Smooth muscle cell (in vitro differentiated cells): ENCODE measurements at regions not wholly inside any gene's neighbourhood (a gene's known extent, or its start where the extent isn't known, plus 50 kb on each side); places are given as distances from the start of the nearest gene placed in this dataset.

Experiments used
- DNase-seq: peaks from one replicate; lab custom pipeline; 2025; ENCODE audit not compliant: unreplicated experiment; lab: John Stamatoyannopoulos, UW
- H2AFZ ChIP-seq: fragments of 200-600 bp; sonication (generic); 2 replicates; pipeline ENCODE4 v1.6.0; 2016; ENCODE audit warnings: antibody characterized with exemption, low read depth, mild to moderate bottlenecking
- H3F3A ChIP-seq: fragments of 200-600 bp; sonication (generic); 2 replicates; pipeline ENCODE4 v1.6.0; 2017; ENCODE audit warnings: antibody characterized with exemption, low read depth
- H3K27ac ChIP-seq: fragments of 200-600 bp; sonication (generic); 2 replicates; pipeline ENCODE4 v1.5.1; 2016; ENCODE audit warnings: low read depth, mild to moderate bottlenecking
- H3K27me3 ChIP-seq: fragments of 200-600 bp; sonication (generic); 2 replicates; pipeline ENCODE4 v1.6.1; 2016; ENCODE audit warnings: low read depth, mild to moderate bottlenecking
- H3K36me3 ChIP-seq: fragments of 200-600 bp; sonication (generic); 2 replicates; pipeline ENCODE4 v1.5.1; 2016; ENCODE audit warnings: low read depth
- H3K4me1 ChIP-seq: fragments of 200-600 bp; sonication (generic); 2 replicates; pipeline ENCODE4 v1.5.1; 2016; ENCODE audit warnings: low read depth
- H3K4me2 ChIP-seq: fragments of 200-600 bp; sonication (generic); 2 replicates; pipeline ENCODE4 v1.6.0; 2016; ENCODE audit warnings: mild to moderate bottlenecking
- H3K4me3 ChIP-seq: fragments of 200-600 bp; sonication (generic); 2 replicates; pipeline ENCODE4 v1.5.1; 2016; ENCODE audit warnings: mild to moderate bottlenecking
- H3K79me2 ChIP-seq: fragments of 200-600 bp; sonication (generic); 2 replicates; pipeline ENCODE4 v1.6.0; 2016; ENCODE audit warnings: low read depth, mild to moderate bottlenecking
- H3K9ac ChIP-seq: fragments of 200-600 bp; sonication (generic); 2 replicates; pipeline ENCODE4 v1.6.0; 2016; ENCODE audit warnings: low read depth
- H3K9me3 ChIP-seq: fragments of 200-600 bp; sonication (generic); replicated peaks from 2 replicates; pipeline ENCODE4 v1.5.1; 2016; ENCODE audit warnings: low read depth
- H4K20me1 ChIP-seq: fragments of 200-600 bp; sonication (generic); 2 replicates; pipeline ENCODE4 v1.6.0; 2016; ENCODE audit warnings: low read depth
- CTCF ChIP-seq: fragments of 200-600 bp; sonication (generic); IDR thresholded peaks from 2 replicates; pipeline ENCODE4 v1.5.1; 2017; ENCODE audit warnings: borderline replicate concordance, mild to moderate bottlenecking, antibody characterized with exemption; ENCODE audit not compliant: insufficient read depth, poor library complexity, severe bottlenecking
- WGBS: methylation state at CpG from one replicate; pipeline ENCODE4 v1.1.7; 2016; ENCODE audit warnings: low lambda C conversion rate; 5-methylcytosine and 5-hydroxymethylcytosine counted together

- Histone ChIP-seq H3K27me3 (no peaks in the 10 kb centered on the region), H3K9ac (no peak overlapping the region), H3K4me1 (no peaks in the 10 kb centered on the region), H4K20me1 (no peaks in the 10 kb centered on the region), H3K9me3 (no peaks in the 10 kb centered on the region), H3K79me2 (no peaks in the 10 kb centered on the region), H3K27ac (no peak overlapping the region), H3F3A (no peaks in the 10 kb centered on the region), H2AFZ (no peak overlapping the region), H3K36me3 (no peaks in the 10 kb centered on the region), H3K4me3 (no peak overlapping the region), H3K4me2 (no peak overlapping the region)
- WGBS = 84% methylated on average over 2 of the region's 2 CpGs
- TF ChIP-seq CTCF = no peak
- no peak for DNase-seq
Observed at GRCh38 chr5:67493676-67494075, 297.1 kb upstream of the CD180 start.

GRCh38 chr5:67490543-67491321 lies 294.1 kb upstream of the CD180 start:
- H2AFZ ChIP-seq = no peak overlapping the region
- H3K79me2 ChIP-seq = no peaks in the 10 kb centered on the region
- H3K4me1 ChIP-seq = no peaks in the 10 kb centered on the region
- H3K9ac ChIP-seq = no peak overlapping the region
- no peaks in the 10 kb centered on the region for H3K9me3 ChIP-seq
- no peaks in the 10 kb centered on the region for H4K20me1 ChIP-seq
- no peaks in the 10 kb centered on the region for H3F3A ChIP-seq
- no peaks in the 10 kb centered on the region for H3K36me3 ChIP-seq
- 86% methylated on average over 8 of the region's 8 CpGs for WGBS
- no peak for DNase-seq
- no peak overlapping the region for H3K4me3 ChIP-seq
- no peak for TF ChIP-seq CTCF
- H3K4me2 ChIP-seq = no peak overlapping the region
- H3K27ac ChIP-seq = no peak overlapping the region
- no peaks in the 10 kb centered on the region for H3K27me3 ChIP-seq

GRCh38 chr5:67488885-67489284 lies 292.3 kb upstream of the CD180 start:
- no peak for TF ChIP-seq CTCF
- Histone ChIP-seq H3K4me1 (no peaks in the 10 kb centered on the region), H3F3A (no peaks in the 10 kb centered on the region), H3K9ac (no peak overlapping the region), H3K4me3 (no peak overlapping the region), H3K4me2 (no peak overlapping the region), H3K79me2 (no peaks in the 10 kb centered on the region), H4K20me1 (no peaks in the 10 kb centered on the region), H3K27ac (no peak overlapping the region), H3K9me3 (no peaks in the 10 kb centered on the region), H3K36me3 (no peaks in the 10 kb centered on the region), H3K27me3 (no peaks in the 10 kb centered on the region), H2AFZ (no peak overlapping the region)
- no peak for DNase-seq
- WGBS = over 99% methylated on average over 4 of the region's 4 CpGs

GRCh38 chr5:67487862-67488261 lies 291.3 kb upstream of the CD180 start:
- no peaks in the 10 kb centered on the region for H3K27me3 ChIP-seq
- 80% methylated on average over 4 of the region's 4 CpGs for WGBS
- no peak for TF ChIP-seq CTCF
- no peaks in the 10 kb centered on the region for H3F3A ChIP-seq
- no peaks in the 10 kb centered on the region for H3K9me3 ChIP-seq
- DNase-seq = no peak
- no peaks in the 10 kb centered on the region for H4K20me1 ChIP-seq
- H3K4me3 ChIP-seq = no peak overlapping the region
- H3K4me2 ChIP-seq = no peak overlapping the region
- no peaks in the 10 kb centered on the region for H3K79me2 ChIP-seq
- no peak overlapping the region for H2AFZ ChIP-seq
- no peaks in the 10 kb centered on the region for H3K36me3 ChIP-seq
- H3K4me1 ChIP-seq = no peaks in the 10 kb centered on the region
- H3K27ac ChIP-seq = no peak overlapping the region
- no peak overlapping the region for H3K9ac ChIP-seq
